ENCODE measurements at regions not wholly inside any gene's neighbourhood (a gene's known extent, or its start where the extent isn't known, plus 50 kb on each side); places are given as distances from the start of the nearest gene placed in this dataset.
"Not testable (repeated sequence)": the region's sequence is repeated elsewhere in the genome, so short reads cannot be mapped to it uniquely, and the experiment has no call there.

DNA sequence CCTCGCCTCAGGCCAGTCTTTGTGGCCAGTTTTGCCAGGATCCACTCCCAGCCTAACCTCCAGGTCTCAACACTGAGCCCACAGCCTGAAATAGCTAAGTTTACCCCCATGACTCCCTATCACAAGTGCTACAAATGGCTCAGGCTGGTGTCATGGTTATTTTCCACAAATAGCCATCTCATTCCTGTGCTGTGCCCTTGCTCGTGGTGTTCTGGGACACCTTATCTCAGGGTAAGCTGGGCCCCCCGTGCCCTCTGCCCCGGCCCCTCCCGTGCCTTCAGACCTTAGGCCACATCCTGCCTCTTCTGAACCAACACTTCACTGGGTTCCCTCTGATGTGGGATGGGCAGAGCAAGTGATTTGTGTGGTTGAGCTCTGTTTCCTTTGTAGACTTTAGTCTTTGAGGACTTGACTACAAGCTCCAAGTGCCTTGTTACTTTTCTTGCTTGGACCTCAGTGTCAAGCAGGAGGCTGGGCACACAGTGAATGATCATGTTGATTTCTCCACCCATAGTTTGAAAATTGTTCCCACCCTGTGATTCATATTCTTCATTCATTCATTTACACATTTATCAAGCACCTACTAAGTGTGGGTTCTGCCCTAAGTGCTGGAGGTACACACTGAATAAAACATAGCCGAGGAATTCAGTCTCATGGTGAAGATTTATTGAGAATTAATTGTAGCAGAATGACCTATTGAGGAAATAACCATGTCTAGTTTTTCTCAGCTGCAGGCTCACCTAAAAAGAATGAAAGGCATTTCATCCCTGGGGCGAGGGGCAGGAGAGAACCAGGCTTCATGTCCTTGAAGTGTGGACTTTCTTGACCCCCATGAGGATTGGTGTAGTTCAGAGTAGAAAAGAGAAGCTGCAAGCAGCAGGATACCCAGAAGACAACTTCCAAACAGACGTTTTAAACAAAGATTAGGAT lies 84.5 kb upstream of the CTNNA1 start:
- no peaks in the 10 kb centered on the region for H3K27me3 ChIP-seq (ENCODE audit: control insufficient read depth, insufficient read depth, low read length)
- FAIRE-seq (no peak), DNase-seq (ENCODE audit: low read depth) (no peak)
- H3K36me3 ChIP-seq (ENCODE audit: control insufficient read depth, insufficient read depth, low read length): no peaks in the 10 kb centered on the region
- H3K4me3 ChIP-seq (ENCODE audit: low read depth, low read length): no peak overlapping the region
- TF ChIP-seq, protein P1, sequence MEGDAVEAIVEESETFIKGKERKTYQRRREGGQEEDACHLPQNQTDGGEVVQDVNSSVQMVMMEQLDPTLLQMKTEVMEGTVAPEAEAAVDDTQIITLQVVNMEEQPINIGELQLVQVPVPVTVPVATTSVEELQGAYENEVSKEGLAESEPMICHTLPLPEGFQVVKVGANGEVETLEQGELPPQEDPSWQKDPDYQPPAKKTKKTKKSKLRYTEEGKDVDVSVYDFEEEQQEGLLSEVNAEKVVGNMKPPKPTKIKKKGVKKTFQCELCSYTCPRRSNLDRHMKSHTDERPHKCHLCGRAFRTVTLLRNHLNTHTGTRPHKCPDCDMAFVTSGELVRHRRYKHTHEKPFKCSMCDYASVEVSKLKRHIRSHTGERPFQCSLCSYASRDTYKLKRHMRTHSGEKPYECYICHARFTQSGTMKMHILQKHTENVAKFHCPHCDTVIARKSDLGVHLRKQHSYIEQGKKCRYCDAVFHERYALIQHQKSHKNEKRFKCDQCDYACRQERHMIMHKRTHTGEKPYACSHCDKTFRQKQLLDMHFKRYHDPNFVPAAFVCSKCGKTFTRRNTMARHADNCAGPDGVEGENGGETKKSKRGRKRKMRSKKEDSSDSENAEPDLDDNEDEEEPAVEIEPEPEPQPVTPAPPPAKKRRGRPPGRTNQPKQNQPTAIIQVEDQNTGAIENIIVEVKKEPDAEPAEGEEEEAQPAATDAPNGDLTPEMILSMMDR (IDR thresholded peaks at IDR 0.05; ENCODE audit: insufficient read depth, low read length, severe bottlenecking): no peak

GRCh38 chr5:138667782-138668331 lies 85.4 kb upstream of the CTNNA1 start:
- not testable (repeated sequence) for H3K4me3 ChIP-seq (ENCODE audit: low read depth, low read length); FAIRE-seq; DNase-seq (ENCODE audit: low read depth); H3K27me3 ChIP-seq (ENCODE audit: control insufficient read depth, insufficient read depth, low read length); H3K36me3 ChIP-seq (ENCODE audit: control insufficient read depth, insufficient read depth, low read length)

DNA sequence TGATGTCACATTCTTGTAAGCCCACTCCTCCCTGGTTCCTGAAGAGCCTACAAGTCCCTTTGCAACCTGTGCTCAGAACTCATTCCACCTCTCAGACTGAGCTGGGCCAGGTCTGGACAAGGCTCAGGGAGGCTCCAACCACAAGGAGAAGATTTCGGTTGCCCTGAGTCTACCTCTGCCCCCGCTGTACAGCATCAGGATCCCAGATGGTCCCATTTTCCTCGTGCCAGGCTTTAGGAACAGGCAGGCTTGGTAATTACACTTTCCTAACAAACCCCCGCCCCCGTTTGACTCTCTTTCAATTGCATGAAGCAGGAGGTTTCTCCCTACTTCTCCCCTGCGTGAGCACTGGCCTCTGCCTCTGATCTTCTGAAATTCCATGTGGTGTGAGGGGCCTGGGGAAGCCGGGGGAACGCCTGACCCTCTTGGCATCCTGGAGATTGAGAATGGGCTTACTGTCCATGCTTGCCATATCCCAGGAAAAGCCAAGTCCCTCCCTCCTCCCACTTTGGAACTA lies 86.9 kb upstream of the CTNNA1 start:
- TF ChIP-seq, protein P1 (IDR thresholded peaks at IDR 0.05; ENCODE audit: insufficient read depth, low read length, severe bottlenecking): no peak
- FAIRE-seq: no peak

DNA sequence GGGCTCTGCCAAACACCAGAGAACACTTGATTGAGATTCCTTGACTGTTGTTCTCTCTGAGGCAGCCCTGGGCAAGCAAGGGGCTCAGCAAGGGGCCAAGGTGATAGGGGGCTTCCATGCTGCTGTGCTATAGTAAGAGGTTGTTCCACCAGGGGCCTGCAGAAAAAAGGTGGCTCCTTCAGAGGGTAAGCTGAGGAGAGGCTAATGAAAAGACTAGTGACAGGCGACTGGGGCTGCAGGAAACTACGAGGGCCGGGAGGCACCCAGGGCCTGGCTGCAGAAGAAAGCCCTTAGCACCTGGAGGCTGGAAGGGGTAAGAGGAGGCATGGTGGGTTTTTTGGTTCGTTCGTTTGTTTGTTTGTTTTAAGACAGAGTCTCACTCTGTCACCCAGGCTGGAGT lies 88.0 kb upstream of the CTNNA1 start:
- TF ChIP-seq, protein P1 (IDR thresholded peaks at IDR 0.05; ENCODE audit: insufficient read depth, low read length, severe bottlenecking): no peak
- DNase-seq (ENCODE audit: low read depth) (no peak), FAIRE-seq (no peak)
- Histone ChIP-seq H3K4me3 (ENCODE audit: low read depth, low read length) (no peak overlapping the region), H3K27me3 (ENCODE audit: control insufficient read depth, insufficient read depth, low read length) (no peaks in the 10 kb centered on the region), H3K36me3 (ENCODE audit: control insufficient read depth, insufficient read depth, low read length) (no peaks in the 10 kb centered on the region)

More for the DNA sequence above, 86.9 kb upstream of the CTNNA1 start:
- Histone ChIP-seq H3K36me3 (ENCODE audit: control insufficient read depth, insufficient read depth, low read length) (no peaks in the 10 kb centered on the region), H3K27me3 (ENCODE audit: control insufficient read depth, insufficient read depth, low read length) (no peaks in the 10 kb centered on the region), H3K4me3 (ENCODE audit: low read depth, low read length) (no peak overlapping the region)
- DNase-seq (ENCODE audit: low read depth): no peak

DNA sequence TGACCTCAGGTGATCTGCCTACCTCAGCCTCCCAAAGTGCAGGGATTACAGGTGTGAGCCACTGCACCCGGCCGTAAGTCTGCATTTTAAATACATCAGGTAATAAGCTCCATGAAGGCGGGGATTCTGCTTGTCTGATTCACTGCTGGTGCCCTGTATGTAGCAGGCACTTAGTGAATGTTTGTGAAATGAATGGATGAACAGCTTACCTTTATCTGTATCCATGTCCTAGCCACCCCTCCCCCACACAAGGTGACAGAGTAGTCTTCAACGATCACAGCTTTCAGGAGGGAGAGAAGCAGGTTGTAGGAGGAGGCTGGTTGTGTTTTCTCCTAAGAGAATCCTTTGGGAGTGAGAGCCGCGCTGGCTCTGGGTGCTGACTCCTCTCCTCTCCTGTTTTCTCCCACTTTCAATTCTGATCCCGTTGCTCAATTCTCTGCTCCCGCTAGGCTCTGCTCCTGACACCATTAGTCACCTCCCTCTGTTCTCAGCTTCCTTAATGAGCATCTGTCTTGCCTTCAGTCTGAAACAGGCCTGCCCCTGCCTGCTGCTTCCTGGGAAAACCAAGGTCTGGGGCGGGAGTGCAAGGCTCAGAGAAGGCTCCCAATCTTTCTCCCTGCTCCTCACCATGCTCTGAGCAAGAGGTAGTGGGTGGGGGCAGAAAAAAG lies 88.8 kb upstream of the CTNNA1 start:
- peak; percentile 91 for DNase-seq (ENCODE audit: low read depth)
- H3K4me3 ChIP-seq (ENCODE audit: low read depth, low read length): no peak overlapping the region
- no peaks in the 10 kb centered on the region for H3K27me3 ChIP-seq (ENCODE audit: control insufficient read depth, insufficient read depth, low read length)
- TF ChIP-seq, protein P1 (IDR thresholded peaks at IDR 0.05; ENCODE audit: insufficient read depth, low read length, severe bottlenecking): no peak
- no peaks in the 10 kb centered on the region for H3K36me3 ChIP-seq (ENCODE audit: control insufficient read depth, insufficient read depth, low read length)
- peak; percentile 89 for FAIRE-seq

DNA sequence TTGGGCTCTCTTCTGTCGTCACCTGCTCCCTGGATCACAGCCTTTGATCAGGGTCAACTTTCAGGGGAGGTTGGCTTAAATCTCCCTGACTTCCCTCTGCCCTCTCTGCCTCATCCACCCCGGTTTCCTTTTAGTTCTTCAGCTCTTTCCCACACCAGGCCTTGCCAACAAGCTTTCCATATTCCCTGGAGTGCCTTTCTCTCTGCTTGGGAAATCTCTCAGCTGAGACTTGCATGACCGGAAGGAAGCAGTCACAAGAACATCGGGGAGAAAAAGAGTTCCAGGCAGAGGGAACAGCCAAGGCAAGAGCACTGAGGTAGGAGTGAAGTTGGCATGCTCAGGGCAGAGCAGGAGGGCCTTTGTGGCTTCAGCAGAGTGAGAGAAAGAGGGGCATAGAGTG lies 88.4 kb upstream of the HSPA9 start:
- TF ChIP-seq, protein P1 (IDR thresholded peaks at IDR 0.05; ENCODE audit: insufficient read depth, low read length, severe bottlenecking): no peak
- Histone ChIP-seq H3K27me3 (ENCODE audit: control insufficient read depth, insufficient read depth, low read length) (no peaks in the 10 kb centered on the region), H3K36me3 (ENCODE audit: control insufficient read depth, insufficient read depth, low read length) (no peaks in the 10 kb centered on the region), H3K4me3 (ENCODE audit: low read depth, low read length) (no peak overlapping the region)
- FAIRE-seq: peak; percentile 18
- DNase-seq (ENCODE audit: low read depth): no peak
